ENCODE measurements at regions not wholly inside any gene's neighbourhood (a gene's known extent, or its start where the extent isn't known, plus 50 kb on each side); places are given as distances from the start of the nearest gene placed in this dataset.

- DNase-seq (ENCODE audit: low spot score) = no peak
These were observed 305.1 kb downstream of the CTTN start for GRCh38 chr11:70703141-70704064.

- no peak for DNase-seq (ENCODE audit: low spot score)
These were observed 306.8 kb downstream of the CTTN start for GRCh38 chr11:70705097-70705496.

GRCh38 chr11:70705930-70706329 lies 307.6 kb downstream of the CTTN start:
- no peak for DNase-seq (ENCODE audit: low spot score)

GRCh38 chr11:70707821-70708220 lies 309.5 kb downstream of the CTTN start:
- no peak for DNase-seq (ENCODE audit: low spot score)

GRCh38 chr11:70709596-70709995 lies 311.3 kb downstream of the CTTN start:
- no peak for DNase-seq (ENCODE audit: low spot score)

- DNase-seq (ENCODE audit: low spot score) = no peak
These were observed 311.9 kb downstream of the CTTN start for GRCh38 chr11:70710192-70710591.

GRCh38 chr11:70710601-70711000 lies 312.3 kb downstream of the CTTN start:
- DNase-seq (ENCODE audit: low spot score) = no peak

- DNase-seq (ENCODE audit: low spot score) = no peak
These were observed 313.0 kb downstream of the CTTN start for GRCh38 chr11:70711095-70711910.

- DNase-seq (ENCODE audit: low spot score) = no peak
These were observed 313.5 kb downstream of the CTTN start for GRCh38 chr11:70711911-70712185.

GRCh38 chr11:70712471-70712870 lies 314.1 kb downstream of the CTTN start:
- no peak for DNase-seq (ENCODE audit: low spot score)

GRCh38 chr11:70713086-70713835 lies 314.9 kb downstream of the CTTN start:
- no peak for DNase-seq (ENCODE audit: low spot score)

- no peak for DNase-seq (ENCODE audit: low spot score)
These were observed 315.8 kb downstream of the CTTN start for GRCh38 chr11:70713988-70714665.

GRCh38 chr11:70715166-70715951 lies 317.0 kb downstream of the CTTN start:
- DNase-seq (ENCODE audit: low spot score) = no peak

GRCh38 chr11:70716216-70716615 lies 317.9 kb downstream of the CTTN start:
- DNase-seq (ENCODE audit: low spot score) = no peak

GRCh38 chr11:70716986-70717775 lies 318.9 kb downstream of the CTTN start:
- DNase-seq (ENCODE audit: low spot score) = no peak

- no peak for DNase-seq (ENCODE audit: low spot score)
These were observed 319.7 kb downstream of the CTTN start for GRCh38 chr11:70717936-70718595.

- no peak for DNase-seq (ENCODE audit: low spot score)
These were observed 321.2 kb downstream of the CTTN start for GRCh38 chr11:70719516-70719915.

GRCh38 chr11:70720281-70720680 lies 322.0 kb downstream of the CTTN start:
- DNase-seq (ENCODE audit: low spot score) = no peak

- no peak for DNase-seq (ENCODE audit: low spot score)
These were observed 322.7 kb downstream of the CTTN start for GRCh38 chr11:70721006-70721405.

GRCh38 chr11:70725278-70725677 lies 326.9 kb downstream of the CTTN start:
- no peak for DNase-seq (ENCODE audit: low spot score)

Data from NAMALWA (cell line).